GM12891 (cell line): ENCODE measurements at regions not wholly inside any gene's neighbourhood (a gene's known extent, or its start where the extent isn't known, plus 50 kb on each side); places are given as distances from the start of the nearest gene placed in this dataset.

ENCODE experiments used
- DNase-seq: peaks from one replicate; pipeline ENCODE4 v3.0.0; 2011; ENCODE audit warnings: low spot score; ENCODE audit not compliant: insufficient read length
- FAIRE-seq: peaks from 2 replicates; lab custom pipeline; 2011; peaks lifted over from hg19 to GRCh38; lab: Jason Lieb, UNC
- PAX5 ChIP-seq: IDR thresholded peaks from 2 replicates; pipeline ENCODE4 v1.6.1; 2011; ENCODE audit warnings: low read length, moderate library complexity, mild to moderate bottlenecking; ENCODE audit not compliant: insufficient read depth, severe bottlenecking
- POLR2A ChIP-seq: IDR thresholded peaks from 2 replicates; pipeline ENCODE4 v1.6.1; 2011; ENCODE audit warnings: low read depth, low read length, control low read depth
- POLR2AphosphoS5 ChIP-seq: IDR thresholded peaks from 2 replicates; pipeline ENCODE4 v1.6.1; 2011; ENCODE audit warnings: low read depth, low read length, control low read depth
- POU2F2 ChIP-seq: IDR thresholded peaks from 2 replicates; pipeline ENCODE4 v1.6.1; 2011; ENCODE audit warnings: low read depth, mild to moderate bottlenecking, control low read depth, low read length, moderate library complexity
- SPI1 ChIP-seq: IDR thresholded peaks from 2 replicates; pipeline ENCODE4 v1.6.1; 2011; ENCODE audit warnings: low read depth, low read length, control low read depth
- TAF1 ChIP-seq: IDR thresholded peaks from 2 replicates; pipeline ENCODE4 v1.6.1; 2011; ENCODE audit warnings: low read depth, low read length, control low read depth

DNA sequence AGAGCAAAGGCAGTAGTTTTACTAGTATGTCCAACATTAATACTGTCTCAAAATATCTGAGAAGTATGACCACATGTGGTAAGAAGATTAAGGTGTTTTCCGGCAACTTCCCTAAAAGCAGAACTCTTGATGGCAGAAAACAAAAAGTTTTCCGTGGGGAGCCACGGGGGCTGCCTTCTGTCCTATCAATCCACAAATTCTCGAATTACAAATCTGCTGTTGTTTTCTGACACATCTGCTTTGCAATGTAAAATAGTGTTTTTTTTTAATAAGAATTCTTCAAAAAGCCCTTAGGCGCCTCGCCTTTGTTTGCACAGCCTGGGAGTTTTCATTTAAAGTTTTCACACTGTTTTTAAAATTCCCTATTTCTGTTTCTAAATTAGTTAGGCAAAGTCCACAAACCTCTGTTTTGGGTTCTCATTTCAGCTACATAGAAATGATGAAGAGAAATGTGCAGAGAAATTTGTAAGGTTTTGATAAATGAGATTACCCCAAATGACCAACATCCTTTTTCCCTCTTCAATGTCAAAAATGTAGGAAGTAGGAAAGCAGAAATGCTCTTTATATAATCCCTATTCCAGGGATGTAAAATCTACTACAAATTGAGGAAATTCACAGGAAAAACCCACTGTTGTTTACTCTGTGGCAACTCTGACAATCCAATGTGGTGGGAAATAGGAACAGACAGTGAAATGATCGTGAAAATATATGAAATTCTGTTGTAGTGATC is 385.8 kb downstream of the ZEB2 start:
- no peak for DNase-seq
- FAIRE-seq: no peak
- no peak for TF ChIP-seq SPI1
- no peak for TF ChIP-seq POU2F2

GRCh38 chr2:144132357-144132756 is 387.6 kb downstream of the ZEB2 start:
- FAIRE-seq: peak; percentile 9
- no peak for TF ChIP-seq POLR2AphosphoS5
- no peak for TF ChIP-seq POLR2A
- TF ChIP-seq SPI1: no peak
- TF ChIP-seq PAX5: no peak
- TF ChIP-seq POU2F2: no peak
- no peak for TF ChIP-seq TAF1
- DNase-seq: no peak

DNA sequence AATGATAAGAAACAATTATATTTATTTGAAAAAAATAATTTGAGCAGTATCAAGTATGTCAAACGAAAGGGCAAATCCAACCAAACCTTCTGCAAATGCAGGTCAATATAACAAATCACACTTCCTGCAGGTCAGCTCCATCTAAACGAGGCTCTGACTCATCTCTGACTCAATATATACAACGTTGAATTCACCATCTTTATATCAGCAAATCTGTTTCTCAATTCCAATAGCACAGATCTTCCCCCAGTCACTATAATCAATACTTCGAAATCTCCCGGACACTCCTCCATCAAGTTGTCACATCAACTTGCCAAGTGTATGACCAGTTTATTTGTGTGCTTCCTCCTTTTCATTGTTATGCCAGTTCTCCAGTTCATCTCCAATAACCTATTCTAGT is 388.9 kb downstream of the ZEB2 start:
- DNase-seq (no peak), FAIRE-seq (no peak)
- no peak for TF ChIP-seq POLR2A
- no peak for TF ChIP-seq POLR2AphosphoS5
- no peak for TF ChIP-seq TAF1

DNA sequence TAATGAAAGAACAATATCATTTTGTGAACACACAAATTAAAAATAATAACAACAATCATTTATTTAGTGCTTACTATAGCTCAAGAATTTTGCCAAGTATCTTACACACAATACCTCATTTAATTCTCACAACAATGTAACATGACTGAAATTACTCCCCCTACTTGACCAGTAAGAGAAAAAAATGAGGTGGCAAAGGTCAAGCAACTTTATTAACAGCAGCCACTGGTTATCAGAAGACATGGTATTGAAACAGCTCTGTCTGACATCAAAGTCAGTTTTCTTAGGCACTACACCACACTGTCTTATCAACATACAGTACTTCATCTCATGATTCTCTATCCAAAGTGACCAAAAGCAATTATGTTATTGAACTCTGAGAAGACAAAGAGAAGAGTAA is 389.4 kb downstream of the ZEB2 start:
- no peak for DNase-seq
- no peak for TF ChIP-seq TAF1
- no peak for TF ChIP-seq POLR2AphosphoS5
- TF ChIP-seq PAX5: no peak
- no peak for TF ChIP-seq POU2F2
- TF ChIP-seq POLR2A: no peak
- no peak for TF ChIP-seq SPI1
- no peak for FAIRE-seq

GRCh38 chr2:144128130-144128746 is 391.7 kb downstream of the ZEB2 start:
- no peak for FAIRE-seq
- TF ChIP-seq SPI1: no peak
- no peak for TF ChIP-seq PAX5
- TF ChIP-seq POLR2AphosphoS5: no peak
- no peak for TF ChIP-seq POU2F2
- TF ChIP-seq TAF1: no peak
- TF ChIP-seq POLR2A: no peak
- DNase-seq: no peak

GRCh38 chr2:144127693-144128092 is 392.2 kb downstream of the ZEB2 start:
- DNase-seq (no peak), FAIRE-seq (no peak)
- TF ChIP-seq POLR2A: no peak
- TF ChIP-seq POU2F2: no peak
- no peak for TF ChIP-seq POLR2AphosphoS5
- no peak for TF ChIP-seq SPI1

- FAIRE-seq (peak; percentile 47), DNase-seq (no peak)
- TF ChIP-seq SPI1: no peak
- TF ChIP-seq POLR2AphosphoS5: no peak
- no peak for TF ChIP-seq PAX5
- no peak for TF ChIP-seq TAF1
- no peak for TF ChIP-seq POU2F2
- TF ChIP-seq POLR2A: no peak
Observed at GRCh38 chr2:144126302-144126701, 393.6 kb downstream of the ZEB2 start.

GRCh38 chr2:144125751-144126150 is 394.2 kb downstream of the ZEB2 start:
- no peak for FAIRE-seq
- no peak for TF ChIP-seq POU2F2

GRCh38 chr2:144124882-144125281 is 395.0 kb downstream of the ZEB2 start:
- TF ChIP-seq TAF1 (no peak), POLR2A (no peak)
- DNase-seq: no peak
- FAIRE-seq: no peak

More at GRCh38 chr2:144125751-144126150, 394.2 kb downstream of the ZEB2 start:
- DNase-seq: no peak

GRCh38 chr2:144120487-144120886 is 399.4 kb downstream of the ZEB2 start:
- FAIRE-seq (no peak), DNase-seq (no peak)
- TF ChIP-seq TAF1: no peak
- no peak for TF ChIP-seq PAX5
- TF ChIP-seq POU2F2: no peak
- no peak for TF ChIP-seq SPI1
- no peak for TF ChIP-seq POLR2AphosphoS5
- no peak for TF ChIP-seq POLR2A

GRCh38 chr2:144117086-144117485 is 402.8 kb downstream of the ZEB2 start:
- FAIRE-seq (peak; percentile 13), DNase-seq (no peak)
- TF ChIP-seq SPI1: no peak
- TF ChIP-seq POU2F2: no peak
- no peak for TF ChIP-seq TAF1
- no peak for TF ChIP-seq POLR2A
